Neural progenitor cell (in vitro differentiated cells): ENCODE measurements at regions not wholly inside any gene's neighbourhood (a gene's known extent, or its start where the extent isn't known, plus 50 kb on each side); places are given as distances from the start of the nearest gene placed in this dataset.

Experiments used
- DNase-seq: peaks from one replicate; pipeline ENCODE4 v3.0.0-alpha.2; 2016; ENCODE audit warnings: low spot score
- H2AFZ ChIP-seq: fragments of 200-600 bp; sonication (generic); replicated peaks from 2 replicates; pipeline ENCODE4 v1.6.1; 2016; ENCODE audit warnings: antibody characterized with exemption
- H3F3A ChIP-seq: fragments of 200-600 bp; sonication (generic); 2 replicates; pipeline ENCODE4 v1.6.1; 2016; ENCODE audit warnings: antibody characterized with exemption, low read depth
- H3K27ac ChIP-seq: fragments of 200-600 bp; sonication (generic); 2 replicates; pipeline ENCODE4 v1.5.1; 2016; ENCODE audit warnings: mild to moderate bottlenecking
- H3K27me3 ChIP-seq: fragments of 200-600 bp; sonication (generic); 2 replicates; pipeline ENCODE4 v1.6.1; 2016; ENCODE audit warnings: mild to moderate bottlenecking, moderate library complexity
- H3K36me3 ChIP-seq: fragments of 200-600 bp; sonication (generic); 2 replicates; pipeline ENCODE4 v1.5.1; 2016
- H3K4me1 ChIP-seq: fragments of 200-600 bp; sonication (generic); 2 replicates; pipeline ENCODE4 v1.6.1; 2016; ENCODE audit warnings: mixed run types
- H3K4me2 ChIP-seq: fragments of 200-600 bp; sonication (generic); 2 replicates; pipeline ENCODE4 v1.6.1; 2016
- H3K4me3 ChIP-seq: fragments of 200-600 bp; sonication (generic); 2 replicates; pipeline ENCODE4 v1.5.1; 2016
- H3K79me2 ChIP-seq: fragments of 200-600 bp; sonication (generic); 2 replicates; pipeline ENCODE4 v1.6.1; 2016; ENCODE audit warnings: low read depth
- H3K9ac ChIP-seq: fragments of 200-600 bp; sonication (generic); 2 replicates; pipeline ENCODE4 v1.6.1; 2016
- H3K9me3 ChIP-seq: fragments of 200-600 bp; sonication (generic); 2 replicates; pipeline ENCODE4 v1.5.1; 2016; ENCODE audit warnings: low read depth
- H4K20me1 ChIP-seq: fragments of 200-600 bp; sonication (generic); 2 replicates; pipeline ENCODE4 v1.6.1; 2016; ENCODE audit warnings: low read depth
- H3K27ac Mint-ChIP-seq: 3 replicates; pipeline ENCODE4 v1.8.0; 2021; ENCODE audit warnings: mixed read lengths
- H3K27me3 Mint-ChIP-seq: 2 replicates; pipeline ENCODE4 v1.8.0; 2022; ENCODE audit warnings: low read depth, mild to moderate bottlenecking, inconsistent platforms, moderate library complexity, mixed read lengths; ENCODE audit not compliant: insufficient read depth
- H3K36me3 Mint-ChIP-seq: 3 replicates; pipeline ENCODE4 v1.8.0; 2021; ENCODE audit warnings: mixed read lengths
- H3K4me1 Mint-ChIP-seq: 3 replicates; pipeline ENCODE4 v1.8.0; 2021; ENCODE audit warnings: mixed read lengths
- H3K4me3 Mint-ChIP-seq: 3 replicates; pipeline ENCODE4 v1.8.0; 2021; ENCODE audit warnings: mild to moderate bottlenecking, moderate library complexity, mixed read lengths
- H3K9me3 Mint-ChIP-seq: 3 replicates; pipeline ENCODE4 v1.8.0; 2020; ENCODE audit warnings: mixed read lengths
- CTCF ChIP-seq: fragments of 200-600 bp; sonication (generic); IDR thresholded peaks from 2 replicates; pipeline ENCODE4 v1.5.1; 2017; ENCODE audit warnings: antibody characterized with exemption, mild to moderate bottlenecking
- EZH2 ChIP-seq: fragments of 200-600 bp; sonication (generic); IDR thresholded peaks from 2 replicates; pipeline ENCODE4 v1.6.1; 2017; ENCODE audit warnings: antibody characterized with exemption, mild to moderate bottlenecking, moderate library complexity
- EZH2phosphoT487 ChIP-seq: fragments of 200-600 bp; sonication (generic); IDR thresholded peaks from 2 replicates; pipeline ENCODE4 v1.6.1; 2017; ENCODE audit warnings: antibody characterized with exemption

- H3K9me3 Mint-ChIP-seq, result peaks cover 7% of the 10 kb centered on the region
Measured at GRCh38 chr10:37563107-37563714, 294.2 kb downstream of the ZNF248 start.

GRCh38 chr10:37552881-37553280, 304.5 kb downstream of the ZNF248 start:
- H3K27ac Mint-ChIP-seq, result no peak overlapping the region
- no peaks in the 10 kb centered on the region for H3K36me3 Mint-ChIP-seq
- no peak overlapping the region for H3K4me3 Mint-ChIP-seq

More at GRCh38 chr10:37563107-37563714, 294.2 kb downstream of the ZNF248 start:
- H2AFZ ChIP-seq, result no peak overlapping the region
- no peak overlapping the region for H3K4me2 ChIP-seq
- no peaks in the 10 kb centered on the region for H3K36me3 ChIP-seq
- no peaks in the 10 kb centered on the region for H3K36me3 Mint-ChIP-seq
- no peaks in the 10 kb centered on the region for H4K20me1 ChIP-seq
- H3K27ac Mint-ChIP-seq, result no peak overlapping the region
- H3K4me1 ChIP-seq, result no peaks in the 10 kb centered on the region
- no peaks in the 10 kb centered on the region for H3K79me2 ChIP-seq
- H3K27me3 Mint-ChIP-seq, result no peaks in the 10 kb centered on the region
- no peak overlapping the region for H3K9ac ChIP-seq
- TF ChIP-seq EZH2 (no peak), EZH2phosphoT487 (no peak), CTCF (no peak)
- no peak overlapping the region for H3K27ac ChIP-seq
- DNase-seq, result no peak
- no peaks in the 10 kb centered on the region for H3K27me3 ChIP-seq
- no peaks in the 10 kb centered on the region for H3K4me1 Mint-ChIP-seq
- H3F3A ChIP-seq, result no peaks in the 10 kb centered on the region
- no peak overlapping the region for H3K4me3 Mint-ChIP-seq
- H3K9me3 ChIP-seq, result no peaks in the 10 kb centered on the region
- no peak overlapping the region for H3K4me3 ChIP-seq

GRCh38 chr10:37549054-37549453, 308.4 kb downstream of the ZNF248 start:
- no peak for TF ChIP-seq CTCF
- TF ChIP-seq EZH2phosphoT487, result no peak
- TF ChIP-seq EZH2, result no peak
- Histone ChIP-seq H4K20me1 (no peaks in the 10 kb centered on the region), H3F3A (no peaks in the 10 kb centered on the region), H3K9me3 (no peaks in the 10 kb centered on the region), H3K4me2 (no peak overlapping the region), H3K27ac (no peak overlapping the region), H3K4me3 (no peak overlapping the region), H3K27me3 (no peaks in the 10 kb centered on the region), H2AFZ (no peak overlapping the region), H3K79me2 (no peaks in the 10 kb centered on the region), H3K9ac (no peak overlapping the region), H3K4me1 (peaks cover 3% of the 10 kb centered on the region), H3K36me3 (no peaks in the 10 kb centered on the region)
- Mint-ChIP-seq H3K9me3 (peaks cover 35% of the 10 kb centered on the region), H3K27ac (no peak overlapping the region), H3K36me3 (no peaks in the 10 kb centered on the region), H3K4me3 (no peak overlapping the region), H3K27me3 (peaks cover 2% of the 10 kb centered on the region), H3K4me1 (no peaks in the 10 kb centered on the region)
- DNase-seq, result no peak

More at GRCh38 chr10:37552881-37553280, 304.5 kb downstream of the ZNF248 start:
- H4K20me1 ChIP-seq, result no peaks in the 10 kb centered on the region
- H3K4me1 Mint-ChIP-seq, result no peaks in the 10 kb centered on the region
- DNase-seq, result no peak
- TF ChIP-seq CTCF (no peak), EZH2 (no peak), EZH2phosphoT487 (no peak)
- H3K79me2 ChIP-seq, result no peaks in the 10 kb centered on the region
- peaks cover 2% of the 10 kb centered on the region for H3K27me3 Mint-ChIP-seq
- no peak overlapping the region for H3K4me2 ChIP-seq
- no peak overlapping the region for H3K27ac ChIP-seq
- H3K36me3 ChIP-seq, result no peaks in the 10 kb centered on the region
- no peaks in the 10 kb centered on the region for H3K4me1 ChIP-seq
- peaks cover 38% of the 10 kb centered on the region for H3K9me3 Mint-ChIP-seq
- H2AFZ ChIP-seq, result no peak overlapping the region
- H3F3A ChIP-seq, result no peaks in the 10 kb centered on the region
- H3K9me3 ChIP-seq, result no peaks in the 10 kb centered on the region
- no peak overlapping the region for H3K9ac ChIP-seq
- H3K4me3 ChIP-seq, result no peak overlapping the region
- H3K27me3 ChIP-seq, result no peaks in the 10 kb centered on the region
